ENCODE measurements at regions not wholly inside any gene's neighbourhood (a gene's known extent, or its start where the extent isn't known, plus 50 kb on each side); places are given as distances from the start of the nearest gene placed in this dataset.

DNA sequence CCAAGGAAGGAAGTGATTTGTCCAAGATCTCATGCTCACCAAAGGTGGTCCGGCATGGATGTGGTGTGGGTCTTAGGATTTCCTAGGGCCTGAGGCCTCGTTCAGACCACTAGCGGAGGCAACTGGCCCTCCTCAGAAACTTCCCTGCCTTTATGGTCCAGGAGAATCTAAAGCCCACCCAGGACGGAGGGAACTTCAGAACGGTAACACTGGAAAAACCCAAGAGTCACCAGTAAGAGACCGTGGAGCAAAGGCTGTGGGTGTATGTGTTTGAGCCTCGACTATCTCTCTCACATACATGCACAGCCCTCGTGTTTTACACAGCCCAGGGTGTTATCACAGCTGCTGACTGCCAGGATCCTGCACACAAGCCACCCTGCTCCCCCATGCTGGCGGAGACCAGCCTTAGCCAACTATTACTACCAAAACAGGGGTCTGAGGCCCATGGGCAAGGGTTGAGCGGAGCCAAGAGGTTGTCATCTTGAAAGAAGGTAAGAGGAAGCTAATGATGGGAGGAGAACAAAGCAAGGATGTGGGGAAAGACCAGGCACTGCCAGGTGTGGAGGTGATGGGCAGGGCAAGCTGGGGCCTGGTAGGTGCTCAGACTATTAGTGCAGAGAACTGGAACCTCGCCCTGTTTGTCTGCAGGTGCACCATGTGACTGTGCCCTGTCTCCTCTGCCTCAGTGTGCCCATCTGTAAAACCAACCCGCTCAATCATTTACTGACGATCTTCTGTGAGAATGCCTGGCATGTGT, 170.2 kb upstream of the ZMIZ1 start:
- no peak for DNase-seq (ENCODE audit: low read depth in 2 of 2)

DNA sequence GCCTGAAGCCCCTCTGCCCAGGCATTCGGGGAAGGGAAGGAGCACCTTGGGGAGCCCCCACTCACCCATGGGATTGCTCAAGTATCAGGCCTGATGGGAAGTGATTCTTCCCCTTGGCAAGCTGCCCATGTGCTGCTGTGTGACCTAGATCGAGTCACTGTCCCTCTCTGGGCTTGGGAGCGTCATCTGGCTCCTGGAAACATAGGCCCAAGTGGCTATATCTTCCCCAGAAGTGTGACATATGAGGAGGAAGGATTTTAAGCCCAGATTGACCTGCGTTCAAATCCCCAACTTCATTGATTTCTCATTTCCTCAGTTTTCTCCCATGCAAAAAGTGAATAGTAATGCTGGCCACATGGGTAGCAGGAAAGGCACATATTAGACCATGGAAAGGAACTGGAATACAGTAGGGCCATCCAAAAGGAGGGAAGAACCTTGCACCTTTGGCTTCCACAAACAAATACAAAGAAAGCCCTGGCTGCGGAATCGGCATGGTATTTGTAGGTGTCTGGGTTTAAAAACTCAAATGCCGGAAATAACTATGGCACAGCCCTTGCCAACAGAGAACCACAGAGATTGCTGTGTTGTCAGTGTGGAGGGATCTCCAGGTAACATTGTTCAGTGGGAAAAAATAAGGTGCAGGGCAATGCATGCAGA, 169.5 kb upstream of the ZMIZ1 start:
- DNase-seq (ENCODE audit: low read depth in 2 of 2): no peak

DNA sequence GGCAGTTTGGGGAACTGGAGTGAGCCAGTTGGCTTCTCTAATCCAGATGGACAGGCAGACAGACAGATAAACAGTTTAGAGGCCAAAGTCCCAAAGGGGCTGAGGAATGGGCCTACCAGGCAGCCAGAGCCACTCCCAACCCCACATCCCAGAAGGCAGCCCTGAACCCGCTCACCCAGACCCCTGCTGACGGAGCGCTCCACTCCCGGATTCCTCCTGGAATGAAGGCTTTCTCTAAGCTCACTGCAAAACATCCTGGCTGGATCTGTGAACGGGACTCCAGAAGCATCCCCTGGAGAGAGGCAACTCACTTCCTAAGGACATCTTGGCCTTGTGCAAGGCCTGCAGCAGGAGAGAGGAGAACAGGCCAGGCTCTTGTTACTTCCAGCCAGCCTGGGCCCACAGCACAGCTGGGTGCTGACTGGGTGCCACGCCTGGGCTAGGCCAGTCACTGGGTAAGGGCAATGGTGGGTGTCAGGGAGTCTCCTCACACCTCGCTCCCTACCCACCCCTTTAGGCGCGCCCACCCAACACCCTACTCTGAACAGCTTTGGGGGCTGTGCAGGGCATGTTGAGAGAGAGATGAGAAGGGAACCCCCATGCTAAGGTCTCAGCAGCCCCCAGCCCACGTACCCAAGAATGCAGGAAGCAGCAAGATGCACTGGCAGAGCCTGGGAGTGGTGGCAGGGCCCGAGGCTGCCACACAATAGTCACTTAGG, 168.6 kb upstream of the ZMIZ1 start:
- DNase-seq (ENCODE audit: low read depth in 2 of 2): no peak

DNA sequence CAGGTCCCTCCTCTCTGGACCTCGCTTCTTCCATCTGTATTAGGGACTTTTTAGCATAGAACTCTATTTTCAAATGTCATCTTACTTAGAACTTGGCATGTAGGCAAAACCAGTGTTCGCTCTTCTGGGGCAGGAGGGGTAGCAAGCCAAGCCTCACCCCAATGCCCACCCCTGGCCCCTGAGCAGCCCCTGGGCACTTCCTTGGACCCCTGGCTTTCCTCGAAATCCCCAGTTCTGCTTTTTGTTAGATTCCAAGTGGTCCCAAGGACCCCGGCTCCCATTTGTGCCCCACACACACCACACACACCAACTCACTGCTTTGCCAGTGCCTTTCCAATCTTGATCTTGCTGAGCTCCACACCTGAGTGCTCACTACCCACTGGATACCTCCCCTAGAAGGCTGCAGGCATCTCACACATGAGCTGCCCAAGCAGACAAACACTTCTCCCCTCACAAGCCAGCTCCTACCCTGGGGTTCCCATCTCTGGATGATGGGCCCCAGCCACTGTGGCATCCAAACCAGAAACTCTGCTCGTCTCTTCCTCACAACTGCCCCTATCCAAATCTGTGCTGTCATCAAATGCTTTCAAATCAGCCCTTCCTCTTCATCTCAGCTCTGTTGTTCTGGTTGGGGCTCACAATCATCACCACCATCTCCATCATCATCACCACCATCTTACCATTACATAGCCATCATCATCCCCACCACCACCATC, 167.9 kb upstream of the ZMIZ1 start:
- no peak for DNase-seq (ENCODE audit: low read depth in 2 of 2)

DNA sequence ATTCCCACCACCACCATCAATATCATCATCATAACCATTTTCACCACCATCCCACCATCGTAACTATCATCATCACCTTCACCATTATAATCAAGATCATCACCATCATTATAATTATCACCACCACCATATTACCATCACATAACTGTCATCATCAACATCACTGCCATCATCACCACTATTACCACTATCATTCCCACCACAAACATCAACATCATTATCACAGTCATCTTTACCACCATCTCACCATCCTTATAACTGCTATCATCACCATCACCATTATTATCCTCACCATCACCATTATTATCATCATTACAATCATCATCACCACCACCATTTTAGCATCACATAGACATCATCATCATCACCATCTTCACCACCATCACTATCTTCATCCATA, 167.1 kb upstream of the ZMIZ1 start:
- DNase-seq (ENCODE audit: low read depth in 2 of 2): no peak

DNA sequence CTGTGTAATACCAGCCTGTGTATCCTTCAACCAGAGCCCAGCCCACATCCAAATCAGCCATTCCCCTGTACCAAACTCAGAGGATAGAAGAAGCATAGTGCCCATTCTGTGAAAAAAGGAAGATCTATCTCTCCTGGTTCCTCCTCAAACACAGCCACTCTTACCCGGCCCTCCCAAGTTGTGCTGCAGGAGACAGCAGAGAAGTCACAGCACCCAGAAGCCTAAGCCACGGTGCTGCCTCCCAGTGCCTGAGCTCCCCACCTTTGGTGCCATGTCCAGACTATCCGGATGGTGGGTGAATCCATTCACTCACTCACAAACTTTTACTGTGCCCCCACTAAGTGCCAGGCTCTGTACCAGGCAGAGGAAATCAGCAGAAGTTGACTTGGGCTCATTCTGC, 166.0 kb upstream of the ZMIZ1 start:
- no peak for DNase-seq (ENCODE audit: low read depth in 2 of 2)

DNA sequence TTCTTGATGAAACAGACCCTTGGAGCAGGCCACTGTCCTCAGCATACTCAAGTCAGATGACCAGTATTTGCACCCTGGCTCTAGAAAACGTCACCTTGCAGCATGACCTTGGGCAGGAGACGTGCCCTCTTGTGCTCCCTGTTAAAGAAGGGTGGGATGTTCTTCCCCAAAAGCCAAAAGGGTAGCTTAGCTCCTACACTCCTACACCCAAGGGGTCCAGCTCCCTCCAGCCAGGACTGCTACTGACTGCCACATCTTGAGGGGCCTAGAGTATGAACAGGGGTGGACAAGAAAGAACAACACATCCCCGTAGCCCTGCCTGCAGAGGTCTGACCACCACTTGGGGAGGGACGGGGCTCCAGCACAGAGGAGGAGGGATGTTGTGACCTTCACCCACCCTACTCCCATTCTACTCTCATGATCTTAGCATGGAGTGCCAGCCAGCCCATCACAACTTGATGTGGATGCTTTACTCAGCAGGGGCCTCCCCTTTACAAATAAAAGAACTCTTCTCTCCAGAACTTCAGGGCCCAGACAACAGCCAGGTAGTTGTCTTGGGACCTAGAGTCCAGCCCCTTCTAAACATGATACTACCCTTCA, 165.3 kb upstream of the ZMIZ1 start:
- DNase-seq (ENCODE audit: low read depth in 2 of 2): no peak

DNA sequence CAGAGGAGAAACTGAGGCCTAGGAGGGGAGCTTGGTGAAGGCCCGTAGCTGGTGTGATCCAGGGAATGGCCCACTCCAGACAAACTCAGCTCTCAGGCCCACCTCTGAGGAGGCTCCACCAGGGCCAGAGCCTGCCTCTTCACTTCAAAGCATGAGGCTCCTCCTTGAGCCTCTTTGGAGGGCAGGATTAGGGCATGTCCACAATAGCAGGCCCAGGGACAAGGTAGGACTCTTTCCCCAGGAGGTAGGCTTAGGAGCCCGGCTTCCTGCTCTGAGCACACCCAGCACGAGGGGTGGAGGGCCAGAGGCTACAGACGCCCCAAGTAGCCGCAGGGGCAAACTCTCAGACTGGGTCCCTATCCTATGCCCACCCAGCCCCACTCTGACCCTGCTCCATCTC, 164.6 kb upstream of the ZMIZ1 start:
- no peak for DNase-seq (ENCODE audit: low read depth in 2 of 2)

DNA sequence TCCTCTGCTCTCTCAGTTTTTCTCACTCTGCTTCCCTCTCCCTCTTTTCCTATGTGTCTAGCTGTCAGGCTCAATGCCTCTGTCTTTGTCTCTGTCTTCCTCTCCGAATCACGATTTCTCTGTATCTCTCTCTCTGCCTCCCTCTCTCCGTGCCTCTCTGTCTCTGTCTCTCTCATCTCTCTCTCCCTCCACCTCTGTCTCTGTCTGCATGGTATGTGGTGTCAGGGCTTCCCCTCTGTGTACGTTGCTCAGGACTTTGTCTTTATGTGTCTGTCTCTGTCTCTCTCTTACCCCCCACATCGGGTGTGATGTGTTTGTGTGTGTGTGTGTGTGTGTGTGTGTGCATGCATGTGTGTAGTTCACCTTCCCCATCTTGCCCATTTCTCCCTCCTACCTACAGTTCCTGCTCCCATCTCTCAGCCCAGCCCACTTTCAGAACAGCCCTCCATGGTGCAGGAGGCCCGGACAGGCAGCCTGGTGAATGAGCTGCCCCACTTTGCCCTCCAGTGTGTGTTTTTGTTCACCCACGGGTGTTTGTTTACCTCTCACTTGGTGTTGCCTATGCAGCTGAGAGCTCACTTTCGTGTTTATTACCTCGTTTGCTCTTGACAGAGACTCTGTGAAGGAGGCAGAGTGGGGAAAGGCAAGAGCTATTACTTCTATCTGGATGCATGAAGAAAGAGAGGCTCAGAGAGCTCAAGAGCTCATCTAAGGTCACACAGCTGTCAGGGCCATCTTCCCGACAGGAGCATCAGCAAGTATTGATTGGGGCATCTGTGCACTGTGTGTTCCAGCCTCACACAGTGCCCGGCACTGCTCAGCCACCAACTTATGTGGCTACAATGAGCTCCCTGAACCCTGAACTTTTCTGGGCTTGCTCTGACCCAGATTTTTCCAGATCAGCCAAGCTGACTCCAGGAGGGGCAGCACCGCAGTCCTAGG, 163.5 kb upstream of the ZMIZ1 start:
- no peak for DNase-seq (ENCODE audit: low read depth in 2 of 2)

DNA sequence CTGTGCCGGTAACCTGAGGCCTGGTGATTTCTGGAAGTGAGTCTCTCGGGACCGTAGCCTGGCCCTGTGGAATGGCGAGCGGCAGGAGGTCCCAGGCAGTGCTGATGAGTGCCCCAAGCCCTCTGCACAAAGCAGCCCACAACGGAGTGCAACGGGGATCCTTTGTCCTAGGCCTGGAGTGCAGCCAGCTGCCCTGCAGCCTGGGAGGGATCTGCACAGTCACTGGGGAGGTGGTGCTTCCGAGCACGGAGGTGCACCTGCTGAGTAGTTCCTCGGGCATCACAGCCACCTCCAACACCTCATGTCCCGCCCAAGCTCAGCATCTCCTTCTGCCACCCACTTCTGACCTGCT, 162.8 kb upstream of the ZMIZ1 start:
- no peak for DNase-seq (ENCODE audit: low read depth in 2 of 2)

DNA sequence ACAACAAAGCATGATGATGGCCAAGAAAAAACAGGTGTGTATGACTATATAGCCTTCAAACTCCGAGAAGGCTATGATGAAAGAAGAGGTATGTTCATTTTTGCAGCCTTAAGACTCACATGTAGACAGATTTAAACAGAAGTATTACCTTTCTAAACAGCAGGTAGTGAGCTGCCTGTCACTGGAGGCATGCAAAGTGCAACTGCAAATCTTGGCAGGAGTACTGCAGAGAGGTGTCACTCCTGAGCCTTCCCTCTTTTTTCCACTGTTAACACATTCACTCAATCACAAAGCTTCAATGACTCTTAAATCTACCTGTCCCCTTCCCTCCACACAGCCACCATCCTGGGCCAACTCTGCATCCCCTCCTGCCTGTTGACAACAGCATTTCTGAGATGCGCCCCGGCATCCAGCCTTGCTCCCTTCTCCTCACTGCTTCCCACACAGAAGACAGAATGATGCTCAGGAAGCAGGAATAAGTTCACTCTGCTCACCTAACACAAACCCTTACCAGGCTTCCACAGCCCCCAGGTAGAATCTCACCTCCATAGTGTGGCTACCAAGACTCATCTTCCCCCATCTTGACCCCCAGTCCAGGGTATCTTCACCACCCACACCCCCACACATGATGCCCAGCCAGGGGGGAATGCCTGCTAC, 161.9 kb upstream of the ZMIZ1 start:
- no peak for DNase-seq (ENCODE audit: low read depth in 2 of 2)

DNA sequence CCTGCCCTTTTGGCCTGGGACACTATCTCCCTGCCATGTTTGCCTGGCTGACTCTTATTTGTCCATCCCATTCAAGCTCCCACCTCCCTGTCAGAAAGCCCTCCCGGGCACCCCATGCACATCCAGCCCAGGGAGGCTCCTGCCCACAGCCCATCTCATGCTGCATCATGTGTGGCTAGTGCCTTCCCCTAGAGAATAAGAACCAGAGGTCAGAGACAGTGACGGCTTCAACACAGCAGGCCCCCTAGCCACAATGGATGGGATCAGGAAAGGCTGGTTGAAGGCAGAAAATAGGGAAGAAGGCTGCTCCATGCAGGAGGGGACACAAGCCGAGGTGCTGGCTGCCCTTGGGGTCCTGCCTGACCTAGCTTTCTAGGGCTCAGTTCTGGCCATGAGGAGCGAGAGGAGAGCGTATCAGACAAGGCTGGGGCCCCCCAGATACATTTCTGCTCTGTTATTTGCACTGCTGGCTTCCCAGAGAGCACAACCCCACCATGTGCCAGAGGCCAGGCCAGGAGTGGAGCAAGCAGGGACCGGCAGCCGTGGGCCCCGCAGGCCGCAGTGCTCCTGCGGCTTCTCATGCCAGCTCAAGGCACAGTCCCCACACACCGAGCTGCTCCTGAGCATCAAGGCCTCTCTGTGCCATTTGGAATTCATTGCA, 161.1 kb upstream of the ZMIZ1 start:
- DNase-seq (ENCODE audit: low read depth in 2 of 2): no peak

DNA sequence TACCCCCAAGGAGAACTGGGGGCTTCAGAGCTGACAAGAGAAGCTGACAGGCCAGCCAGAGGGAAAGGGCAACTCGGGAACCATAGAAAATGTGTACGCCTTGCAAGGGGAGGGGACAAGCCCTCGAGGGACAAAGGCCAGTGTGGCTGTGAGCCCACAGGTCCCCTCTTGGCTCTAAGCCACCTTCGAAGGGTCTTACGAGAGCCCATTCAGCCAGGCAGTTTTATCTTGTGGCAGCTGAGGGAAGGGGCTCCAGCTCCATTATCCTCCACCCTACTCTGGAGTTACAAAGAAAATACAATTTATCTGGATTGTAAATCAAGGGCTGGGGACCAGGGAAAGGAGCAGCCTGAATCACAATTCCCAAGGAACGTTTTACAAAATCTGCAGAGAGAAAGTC, 159.5 kb upstream of the ZMIZ1 start:
- DNase-seq (ENCODE audit: low read depth in 2 of 2): no peak

DNA sequence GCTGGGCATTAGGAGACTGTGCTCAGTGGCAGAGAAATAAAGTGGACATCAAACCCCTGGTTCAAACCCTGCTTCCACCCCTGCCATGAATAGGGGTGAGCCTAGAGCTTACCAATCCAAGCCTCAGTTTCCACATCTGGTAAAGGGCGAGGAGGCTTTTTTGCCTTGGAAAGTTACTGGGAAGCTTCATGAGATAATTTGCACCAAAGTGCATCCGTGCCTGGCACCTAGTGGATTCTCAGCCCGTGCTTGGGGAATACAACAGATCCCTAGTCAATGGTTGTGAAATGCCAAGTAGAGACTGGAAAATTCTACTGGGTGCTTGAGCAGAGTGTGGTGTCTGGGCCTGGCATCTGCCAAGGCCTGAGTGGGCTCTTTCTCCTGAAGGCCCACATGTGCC, 158.7 kb upstream of the ZMIZ1 start:
- no peak for DNase-seq (ENCODE audit: low read depth in 2 of 2)

DNA sequence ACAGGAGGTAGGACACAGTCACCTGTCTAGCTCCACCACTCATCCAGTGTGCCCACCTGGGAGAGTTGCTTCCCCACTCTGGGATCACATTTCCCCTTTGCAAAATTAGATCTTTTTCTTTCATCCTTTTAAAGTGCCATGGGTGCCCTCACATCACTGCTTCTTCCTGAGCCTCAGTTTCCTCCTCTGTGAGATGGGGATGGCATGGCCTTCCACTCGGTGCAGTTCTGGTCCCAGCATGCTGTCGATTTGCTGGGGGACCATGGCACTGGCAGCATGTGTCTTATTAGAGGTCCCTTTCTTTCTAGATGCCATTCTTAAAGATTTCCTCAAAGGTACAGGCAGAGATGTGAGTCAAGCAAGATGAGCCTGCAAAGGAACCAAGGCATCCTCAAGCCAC, 158.3 kb upstream of the ZMIZ1 start:
- DNase-seq (ENCODE audit: low read depth in 2 of 2): no peak

DNA sequence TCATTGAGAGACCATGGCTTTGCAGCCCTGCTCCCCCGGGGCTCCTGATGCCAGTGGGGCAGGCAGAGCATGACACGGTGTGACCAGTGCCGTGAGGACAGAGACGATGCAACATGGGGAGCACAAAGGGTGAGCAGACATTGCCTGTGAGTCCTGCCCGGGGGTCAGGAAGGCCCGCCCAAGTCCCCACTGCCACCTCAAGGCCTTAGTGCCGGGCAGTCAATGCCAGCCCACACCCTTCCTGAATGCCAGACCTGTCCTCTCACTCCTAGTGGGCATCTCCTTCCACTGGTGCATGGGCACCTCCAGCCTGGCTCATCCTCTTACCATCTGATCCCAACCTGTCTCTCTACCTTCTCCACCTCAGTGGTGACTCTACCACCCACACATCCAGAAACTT, 157.9 kb upstream of the ZMIZ1 start:
- no peak for DNase-seq (ENCODE audit: low read depth in 2 of 2)

DNA sequence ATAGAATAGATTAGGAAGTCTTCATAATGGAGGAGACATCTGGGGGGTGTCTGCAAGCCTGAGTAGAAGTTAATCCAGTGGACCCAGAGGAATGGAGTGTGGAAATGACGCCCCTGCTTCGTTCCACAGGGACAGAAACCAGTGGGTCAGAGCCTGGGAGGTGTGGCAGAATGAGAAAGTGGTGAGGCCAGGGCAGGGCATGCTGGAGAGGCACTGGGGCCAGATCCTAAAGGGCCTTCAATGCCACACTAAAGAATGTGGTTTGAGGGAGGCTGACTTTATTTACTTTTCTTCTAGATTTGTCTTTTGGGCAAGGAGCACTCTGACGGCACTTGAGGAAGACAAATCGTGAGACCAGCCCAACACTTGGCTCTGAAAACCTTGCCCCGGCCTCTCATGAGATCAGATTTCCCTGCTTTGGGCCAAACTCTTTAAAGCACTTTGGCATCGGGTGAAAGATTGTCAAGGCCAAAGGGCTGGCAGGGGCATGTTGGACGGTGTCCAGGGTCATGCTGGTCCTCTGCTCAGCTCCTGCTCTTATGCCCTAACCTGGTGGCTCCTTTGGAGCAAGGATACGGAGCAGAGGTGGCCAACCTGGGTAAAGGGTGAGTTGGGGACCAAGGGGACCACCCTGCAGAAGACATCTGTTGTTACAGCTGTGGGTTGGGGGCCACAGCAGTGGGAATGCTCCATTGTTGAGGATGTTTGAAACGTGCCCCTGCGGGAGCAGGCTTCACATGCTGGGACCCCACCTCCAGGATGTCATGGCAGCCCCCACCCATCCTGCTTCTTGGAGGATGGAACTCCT, 157.0 kb upstream of the ZMIZ1 start:
- DNase-seq (ENCODE audit: low read depth in 2 of 2): no peak

DNA sequence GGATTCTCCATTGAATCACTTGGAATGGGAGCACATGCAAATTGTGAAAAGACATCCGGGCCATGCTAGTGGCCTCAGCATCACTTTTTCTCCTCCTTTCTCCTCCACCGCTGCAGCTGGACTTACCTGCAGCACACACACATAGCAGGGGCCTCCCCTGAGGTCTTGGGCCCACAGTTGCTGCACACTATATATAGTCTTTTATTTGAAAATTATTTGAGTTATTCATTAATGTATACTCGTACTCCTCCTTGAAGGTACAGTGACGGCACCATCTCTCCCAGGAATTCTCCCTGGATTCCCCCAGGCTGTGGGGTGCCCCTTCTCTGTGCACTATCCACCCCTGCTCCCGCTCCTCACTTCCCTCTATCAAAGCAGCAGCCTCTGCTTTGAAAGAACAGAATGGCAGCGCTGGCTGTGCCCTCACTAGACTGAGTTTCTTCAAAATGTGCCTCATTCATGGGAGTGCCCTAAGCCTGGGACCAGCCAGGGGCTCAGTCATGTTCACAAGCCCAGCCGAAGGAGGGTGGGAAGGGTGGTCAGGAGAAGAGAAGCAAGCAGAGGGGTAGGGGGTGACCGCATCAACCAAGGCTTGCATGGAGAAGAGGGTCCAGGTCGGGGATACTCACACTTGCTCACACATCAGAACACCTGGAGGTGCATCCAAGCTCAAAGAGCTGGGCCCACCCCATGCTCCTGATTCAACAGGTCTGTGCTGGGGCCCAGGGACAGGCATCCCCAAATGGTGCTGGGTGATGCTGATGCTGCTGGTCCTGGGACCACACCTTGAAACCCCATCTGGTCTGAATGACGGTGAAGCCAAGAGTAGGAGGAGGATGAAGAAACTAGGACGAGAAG, 156.2 kb upstream of the ZMIZ1 start:
- DNase-seq (ENCODE audit: low read depth in 2 of 2): no peak
